Smooth muscle cell (in vitro differentiated cells): ENCODE measurements at regions not wholly inside any gene's neighbourhood (a gene's known extent, or its start where the extent isn't known, plus 50 kb on each side); places are given as distances from the start of the nearest gene placed in this dataset.
"Not testable (repeated sequence)": the region's sequence is repeated elsewhere in the genome, so short reads cannot be mapped to it uniquely, and the experiment has no call there.

Experiments used
- DNase-seq: peaks from one replicate; lab custom pipeline; 2025; ENCODE audit not compliant: unreplicated experiment; lab: John Stamatoyannopoulos, UW
- H2AFZ ChIP-seq: fragments of 200-600 bp; sonication (generic); 2 replicates; pipeline ENCODE4 v1.6.0; 2016; ENCODE audit warnings: antibody characterized with exemption, low read depth, mild to moderate bottlenecking
- H3F3A ChIP-seq: fragments of 200-600 bp; sonication (generic); 2 replicates; pipeline ENCODE4 v1.6.0; 2017; ENCODE audit warnings: antibody characterized with exemption, low read depth
- H3K27ac ChIP-seq: fragments of 200-600 bp; sonication (generic); 2 replicates; pipeline ENCODE4 v1.5.1; 2016; ENCODE audit warnings: low read depth, mild to moderate bottlenecking
- H3K27me3 ChIP-seq: fragments of 200-600 bp; sonication (generic); 2 replicates; pipeline ENCODE4 v1.6.1; 2016; ENCODE audit warnings: low read depth, mild to moderate bottlenecking
- H3K36me3 ChIP-seq: fragments of 200-600 bp; sonication (generic); 2 replicates; pipeline ENCODE4 v1.5.1; 2016; ENCODE audit warnings: low read depth
- H3K4me1 ChIP-seq: fragments of 200-600 bp; sonication (generic); 2 replicates; pipeline ENCODE4 v1.5.1; 2016; ENCODE audit warnings: low read depth
- H3K4me2 ChIP-seq: fragments of 200-600 bp; sonication (generic); 2 replicates; pipeline ENCODE4 v1.6.0; 2016; ENCODE audit warnings: mild to moderate bottlenecking
- H3K4me3 ChIP-seq: fragments of 200-600 bp; sonication (generic); 2 replicates; pipeline ENCODE4 v1.5.1; 2016; ENCODE audit warnings: mild to moderate bottlenecking
- H3K79me2 ChIP-seq: fragments of 200-600 bp; sonication (generic); 2 replicates; pipeline ENCODE4 v1.6.0; 2016; ENCODE audit warnings: low read depth, mild to moderate bottlenecking
- H3K9ac ChIP-seq: fragments of 200-600 bp; sonication (generic); 2 replicates; pipeline ENCODE4 v1.6.0; 2016; ENCODE audit warnings: low read depth
- H3K9me3 ChIP-seq: fragments of 200-600 bp; sonication (generic); replicated peaks from 2 replicates; pipeline ENCODE4 v1.5.1; 2016; ENCODE audit warnings: low read depth
- H4K20me1 ChIP-seq: fragments of 200-600 bp; sonication (generic); 2 replicates; pipeline ENCODE4 v1.6.0; 2016; ENCODE audit warnings: low read depth
- CTCF ChIP-seq: fragments of 200-600 bp; sonication (generic); IDR thresholded peaks from 2 replicates; pipeline ENCODE4 v1.5.1; 2017; ENCODE audit warnings: borderline replicate concordance, mild to moderate bottlenecking, antibody characterized with exemption; ENCODE audit not compliant: insufficient read depth, poor library complexity, severe bottlenecking
- WGBS: methylation state at CpG from one replicate; pipeline ENCODE4 v1.1.7; 2016; ENCODE audit warnings: low lambda C conversion rate; 5-methylcytosine and 5-hydroxymethylcytosine counted together

DNA sequence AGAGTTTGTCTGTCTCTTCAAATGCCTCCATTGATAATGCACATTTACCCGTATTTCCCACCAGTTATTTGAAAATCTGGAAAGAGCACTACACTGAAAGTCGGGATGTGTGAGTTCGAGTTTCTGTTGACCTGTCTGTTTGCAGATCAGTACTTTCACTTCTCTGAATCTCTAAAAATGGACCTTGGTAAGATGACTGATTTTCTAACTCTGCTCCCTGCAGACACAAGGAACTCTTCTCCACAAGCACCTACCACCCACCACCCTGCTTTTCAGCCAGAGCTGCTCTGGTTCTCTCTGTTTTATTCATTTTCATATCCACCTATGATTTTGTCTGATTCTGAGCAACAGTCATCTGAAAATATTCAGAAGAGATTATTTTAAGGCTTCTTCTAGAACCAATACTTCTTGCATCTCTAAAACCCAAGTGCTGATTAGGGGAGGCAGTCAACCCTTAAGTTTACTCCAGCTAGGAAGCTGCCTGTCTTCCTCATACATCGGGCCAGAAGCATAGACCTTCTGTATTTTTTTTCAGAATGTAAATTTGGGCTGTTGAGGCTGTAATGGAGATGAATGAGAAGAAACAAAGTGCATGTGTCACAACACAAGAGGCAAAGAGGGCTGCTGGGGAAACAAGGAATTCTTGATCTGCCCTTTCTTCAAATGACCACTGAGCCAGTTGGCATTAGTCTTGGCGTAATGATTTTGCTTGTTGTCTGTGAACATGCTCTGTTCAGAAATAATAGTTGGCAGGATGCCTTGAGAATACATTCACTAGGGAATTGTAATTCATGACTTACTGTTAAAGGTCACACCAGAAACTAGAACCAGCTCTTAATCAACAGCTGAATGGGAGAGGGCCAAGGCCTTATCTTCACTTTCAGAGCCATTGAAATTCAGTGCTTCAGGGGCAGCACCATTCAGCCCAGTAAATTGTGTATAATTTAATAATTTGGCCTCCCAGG lies 85.4 kb upstream of the MYLIP start:
- TF ChIP-seq CTCF: no peak
- no peak for DNase-seq
- Histone ChIP-seq H3K4me2 (no peak overlapping the region), H3K4me1 (no peaks in the 10 kb centered on the region), H3K9ac (no peak overlapping the region), H2AFZ (no peak overlapping the region), H3K9me3 (no peaks in the 10 kb centered on the region), H3K36me3 (no peaks in the 10 kb centered on the region), H4K20me1 (no peaks in the 10 kb centered on the region), H3F3A (no peaks in the 10 kb centered on the region), H3K79me2 (no peaks in the 10 kb centered on the region), H3K27ac (no peak overlapping the region), H3K4me3 (no peak overlapping the region), H3K27me3 (no peaks in the 10 kb centered on the region)
- 96% methylated on average over 5 of the region's 5 CpGs for WGBS

DNA sequence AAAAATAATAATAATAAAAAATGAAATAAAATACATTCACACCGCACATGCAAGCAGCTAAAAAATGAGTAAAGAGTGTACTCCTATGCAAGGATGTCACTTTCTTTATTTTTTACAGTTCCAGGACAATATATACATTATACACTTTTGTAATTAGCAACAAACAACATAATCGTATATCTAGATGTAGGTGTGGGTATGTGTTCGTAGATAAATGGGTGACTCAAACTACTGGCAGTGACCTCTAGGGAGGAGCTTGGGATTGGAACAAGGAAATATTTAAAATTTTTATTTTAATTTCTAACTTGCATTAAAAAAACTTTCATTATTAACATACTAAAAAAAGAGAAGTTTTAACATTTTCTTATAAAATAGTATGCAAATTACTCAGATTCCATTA lies 86.1 kb upstream of the MYLIP start:
- H3K4me2 ChIP-seq: no peak overlapping the region
- no peaks in the 10 kb centered on the region for H3K27me3 ChIP-seq
- DNase-seq: no peak
- no peaks in the 10 kb centered on the region for H3K9me3 ChIP-seq
- no peaks in the 10 kb centered on the region for H3K4me1 ChIP-seq
- 93% methylated on average over 3 of the region's 3 CpGs for WGBS
- H3K79me2 ChIP-seq: no peaks in the 10 kb centered on the region
- no peaks in the 10 kb centered on the region for H4K20me1 ChIP-seq
- H3K9ac ChIP-seq: no peak overlapping the region
- no peak overlapping the region for H3K27ac ChIP-seq
- no peaks in the 10 kb centered on the region for H3F3A ChIP-seq
- H3K4me3 ChIP-seq: no peak overlapping the region
- H3K36me3 ChIP-seq: no peaks in the 10 kb centered on the region
- H2AFZ ChIP-seq: no peak overlapping the region
- TF ChIP-seq CTCF: no peak

DNA sequence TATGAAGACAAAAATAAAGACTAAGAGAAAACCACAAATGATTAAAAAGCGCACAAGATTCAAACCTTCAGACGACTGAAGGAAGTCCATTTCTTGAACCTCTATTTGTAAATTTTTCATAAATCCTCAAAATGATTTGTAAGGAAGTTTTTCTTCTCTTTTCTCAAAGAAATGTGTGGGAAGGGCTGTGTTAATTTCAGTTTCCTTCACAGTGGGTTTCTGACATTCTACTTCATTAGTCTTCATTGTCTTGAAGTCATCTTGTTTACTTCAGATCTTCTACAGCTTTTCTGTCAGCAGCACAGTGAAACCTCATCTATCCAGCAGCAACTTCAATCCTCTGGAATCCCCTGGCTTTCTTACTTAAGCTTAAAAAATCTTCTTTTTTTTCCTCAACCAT lies 87.6 kb upstream of the MYLIP start:
- Histone ChIP-seq H3K4me1 (no peaks in the 10 kb centered on the region), H3K27ac (no peak overlapping the region), H2AFZ (no peak overlapping the region), H3K4me3 (no peak overlapping the region), H3K9me3 (no peaks in the 10 kb centered on the region), H3K27me3 (no peaks in the 10 kb centered on the region), H3K9ac (no peak overlapping the region), H4K20me1 (no peaks in the 10 kb centered on the region), H3K4me2 (no peak overlapping the region), H3K36me3 (no peaks in the 10 kb centered on the region), H3F3A (no peaks in the 10 kb centered on the region), H3K79me2 (no peaks in the 10 kb centered on the region)
- 87% methylated on average over 2 of the region's 2 CpGs for WGBS
- no peak for DNase-seq
- TF ChIP-seq CTCF: no peak

DNA sequence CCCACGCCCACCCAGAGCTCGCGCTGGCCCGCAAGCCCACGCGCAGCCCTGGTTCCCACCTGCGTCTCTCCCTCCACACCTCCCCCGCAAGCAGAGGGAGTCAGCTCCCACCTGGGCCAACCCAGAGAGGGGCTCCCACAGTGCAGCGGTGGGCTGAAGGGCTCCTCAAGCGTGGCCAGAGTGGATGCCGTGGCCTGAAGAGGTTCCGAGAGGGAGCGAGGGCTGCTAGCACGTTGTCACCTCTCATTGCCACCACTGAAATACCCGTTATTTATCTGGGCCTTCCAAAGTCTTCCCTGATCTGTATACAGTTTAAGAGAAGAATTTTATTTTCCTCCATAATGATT lies 88.3 kb upstream of the MYLIP start:
- 93% methylated on average over 15 of the region's 15 CpGs for WGBS
- Histone ChIP-seq H3F3A (no peaks in the 10 kb centered on the region), H3K79me2 (no peaks in the 10 kb centered on the region), H3K9me3 (no peaks in the 10 kb centered on the region), H3K4me3 (no peak overlapping the region), H2AFZ (no peak overlapping the region), H3K36me3 (no peaks in the 10 kb centered on the region), H3K4me1 (no peaks in the 10 kb centered on the region), H3K27me3 (no peaks in the 10 kb centered on the region), H3K4me2 (no peak overlapping the region), H3K9ac (no peak overlapping the region), H4K20me1 (no peaks in the 10 kb centered on the region), H3K27ac (no peak overlapping the region)
- TF ChIP-seq CTCF: no peak
- no peak for DNase-seq

DNA sequence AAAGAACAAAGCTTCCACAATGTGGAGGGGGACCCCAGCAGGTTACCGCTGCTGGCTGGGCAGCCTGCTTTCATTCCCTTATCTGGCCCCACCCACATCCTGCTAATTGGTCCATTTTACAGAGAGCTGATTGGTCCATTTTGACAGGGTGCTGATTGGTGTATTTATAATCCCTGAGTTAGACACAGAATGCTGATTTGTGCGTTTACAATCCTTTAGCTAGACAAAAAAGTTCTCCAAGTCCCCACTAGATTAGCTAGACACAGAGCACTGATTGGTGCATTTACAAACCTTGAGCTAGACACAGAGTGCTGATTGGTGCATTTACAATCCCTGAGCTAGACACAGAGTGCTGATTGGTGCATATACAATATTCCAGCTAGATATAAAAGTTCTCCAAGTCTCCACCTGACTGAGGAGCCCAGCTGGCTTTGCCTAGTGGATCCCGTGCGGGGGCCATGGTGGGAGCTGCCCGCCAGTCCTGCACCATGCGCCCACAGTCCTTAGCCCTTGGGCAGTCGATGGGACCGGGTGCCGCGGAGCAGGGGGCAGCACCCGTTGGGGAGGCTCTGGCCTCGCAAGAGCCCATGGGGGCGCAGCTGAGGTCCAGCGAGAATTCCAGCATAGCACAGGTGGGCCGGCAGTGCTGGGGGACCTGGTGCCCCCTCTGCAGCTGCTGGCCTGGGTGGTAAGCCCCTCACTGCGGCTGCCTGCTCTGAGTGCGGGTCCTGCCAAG lies 88.8 kb upstream of the MYLIP start:
- H3K4me2 ChIP-seq, H3K27me3 ChIP-seq, H2AFZ ChIP-seq, H3K79me2 ChIP-seq, H3K9me3 ChIP-seq, H3F3A ChIP-seq, H3K36me3 ChIP-seq, H3K4me3 ChIP-seq, H3K27ac ChIP-seq, H4K20me1 ChIP-seq, DNase-seq, H3K4me1 ChIP-seq, H3K9ac ChIP-seq: not testable (repeated sequence)
- WGBS: 97% methylated on average over 16 of the region's 17 CpGs
